Common myeloid progenitor, CD34-positive (primary cell): ENCODE measurements at regions not wholly inside any gene's neighbourhood (a gene's known extent, or its start where the extent isn't known, plus 50 kb on each side); places are given as distances from the start of the nearest gene placed in this dataset.

Experiments
- CTCF ChIA-PET: fragments of 350-600 bp; sonication (Branson Sonifier 250); formaldehyde crosslinking; loops from one replicate; lab custom pipeline; 2021; ENCODE audit warnings: antibody characterized with exemption; lab: Charles Lee
- POLR2A ChIA-PET: fragments of 350-600 bp; sonication (Branson Sonifier 250); formaldehyde crosslinking; loops from one replicate; lab custom pipeline; 2021; ENCODE audit warnings: antibody characterized with exemption; lab: Charles Lee
- DNase-seq, 3 donors: peaks; one replicate each; pipeline versions ENCODE4 v3.0.0 to v3.0.0-alpha.2; 2013
- H3K27ac ChIP-seq, 2 experiments: 1 replicate in 1 of 2; 2 replicates in 1 of 2; pipeline ENCODE4 v1.7.0; 2013; ENCODE audit warnings: inconsistent platforms in 2 of 2, low read length in 2 of 2, mild to moderate bottlenecking in 2 of 2, low read depth in 1 of 2, moderate library complexity in 1 of 2; ENCODE audit not compliant: severe bottlenecking in 2 of 2, insufficient read depth in 1 of 2, poor library complexity in 1 of 2
- H3K27me3 ChIP-seq, 5 experiments: replicated peaks in 2 of 5; 1 replicate in 3 of 5; 2 replicates in 2 of 5; pipeline versions ENCODE4 v1.6.1 to v1.7.0; 2013; ENCODE audit warnings: low read length in 4 of 5, mild to moderate bottlenecking in 2 of 5, moderate library complexity in 2 of 5, inconsistent platforms in 1 of 5; ENCODE audit not compliant: insufficient read depth in 5 of 5, control insufficient read depth in 4 of 5
- H3K36me3 ChIP-seq, 4 experiments: 1 replicate in 2 of 4; 2 replicates in 2 of 4; pipeline versions ENCODE4 v1.6.1 to v1.7.0; 2013; ENCODE audit warnings: low read length in 3 of 4, control low read depth in 1 of 4, mild to moderate bottlenecking in 1 of 4; ENCODE audit not compliant: control insufficient read depth in 4 of 4, insufficient read depth in 4 of 4
- H3K4me1 ChIP-seq, 4 experiments: 1 replicate in 3 of 4; 2 replicates in 1 of 4; pipeline versions ENCODE4 v1.6.1 to v1.7.1; 2013; ENCODE audit warnings: low read length in 3 of 4, mild to moderate bottlenecking in 3 of 4, control low read depth in 1 of 4, inconsistent platforms in 1 of 4, moderate library complexity in 1 of 4; ENCODE audit not compliant: control insufficient read depth in 4 of 4, insufficient read depth in 4 of 4; ENCODE audit errors: control extremely low read depth in 1 of 4
- H3K4me3 ChIP-seq, 7 experiments: 1 replicate in 4 of 7; 2 replicates in 3 of 7; pipeline versions ENCODE4 v1.5.1 to v1.7.0; 2013; ENCODE audit warnings: mild to moderate bottlenecking in 7 of 7, low read length in 6 of 7, moderate library complexity in 6 of 7, inconsistent platforms in 2 of 7, low read depth in 2 of 7, control low read depth in 1 of 7; ENCODE audit not compliant: insufficient read depth in 4 of 7, control insufficient read depth in 1 of 7; ENCODE audit errors: extremely low read depth in 1 of 7
- H3K9me3 ChIP-seq, 5 experiments: 1 replicate in 4 of 5; 2 replicates in 1 of 5; pipeline versions ENCODE4 v1.6.1 to v1.7.1; 2013; ENCODE audit warnings: low read length in 4 of 5, mild to moderate bottlenecking in 2 of 5, inconsistent platforms in 1 of 5, low read depth in 1 of 5, moderate library complexity in 1 of 5; ENCODE audit not compliant: control insufficient read depth in 4 of 5, insufficient read depth in 2 of 5; ENCODE audit errors: control extremely low read depth in 1 of 5
- WGBS: methylation state at CpG from one replicate; pipeline ENCODE4 v1.1.5; 2013; ENCODE audit not compliant: insufficient coverage; 5-methylcytosine and 5-hydroxymethylcytosine counted together

- POLR2A ChIA-PET = no interaction called here
- 86% methylated on average over 1 of the region's 1 CpG for WGBS
- no peak for DNase-seq
- no peak overlapping the region for H3K4me3 ChIP-seq
- no peaks in the 10 kb centered on the region for H3K9me3 ChIP-seq
- H3K4me1 ChIP-seq = no peaks in the 10 kb centered on the region
- no peaks in the 10 kb centered on the region for H3K27me3 ChIP-seq
- H3K27ac ChIP-seq = no peak overlapping the region
- CTCF ChIA-PET = no interaction called here
- no peaks in the 10 kb centered on the region for H3K36me3 ChIP-seq
These were observed 590.5 kb upstream of the RORB start for GRCh38 chr9:73906671-73907070.

DNA sequence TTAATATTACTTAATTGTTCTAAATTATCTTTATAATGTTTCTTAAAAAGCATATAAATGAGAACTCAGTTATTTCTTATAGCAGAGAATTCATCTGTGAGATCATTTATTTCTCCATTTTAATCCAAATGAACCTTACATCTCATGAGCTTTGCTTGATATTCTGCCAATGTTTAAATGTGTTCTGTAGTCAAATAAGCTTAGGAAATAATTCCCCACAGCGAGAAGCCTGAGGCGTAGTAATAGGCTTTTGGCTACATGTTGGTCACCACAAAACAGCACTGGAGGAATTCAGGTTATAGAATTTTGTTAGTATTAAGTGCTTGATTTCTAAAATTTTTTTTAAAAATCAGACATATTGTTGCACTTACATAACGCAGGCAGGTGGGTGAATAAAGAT lies 585.3 kb upstream of the RORB start:
- no peak for DNase-seq
- no peaks in the 10 kb centered on the region for H3K9me3 ChIP-seq
- no peak overlapping the region for H3K27ac ChIP-seq
- no peaks in the 10 kb centered on the region for H3K4me1 ChIP-seq
- peaks cover 0 to 2% (median 0%) of the 10 kb centered on the region in 5 experiments for H3K27me3 ChIP-seq
- no peak overlapping the region for H3K4me3 ChIP-seq
- POLR2A ChIA-PET = no interaction called here
- H3K36me3 ChIP-seq = no peaks in the 10 kb centered on the region
- CTCF ChIA-PET = no interaction called here
- 93% methylated on average over 2 of the region's 3 CpGs for WGBS

GRCh38 chr9:73916016-73916673 lies 581.0 kb upstream of the RORB start:
- Histone ChIP-seq H3K27me3 (peaks cover 0 to 2% (median 0%) of the 10 kb centered on the region in 5 experiments), H3K27ac (no peak overlapping the region), H3K4me3 (no peak overlapping the region), H3K36me3 (no peaks in the 10 kb centered on the region), H3K9me3 (no peaks in the 10 kb centered on the region), H3K4me1 (no peaks in the 10 kb centered on the region)
- CTCF ChIA-PET = no interaction called here
- 71% methylated on average over 4 of the region's 6 CpGs for WGBS
- peak in 1 of 3 donors; percentile 2 for DNase-seq
- POLR2A ChIA-PET = no interaction called here

DNA sequence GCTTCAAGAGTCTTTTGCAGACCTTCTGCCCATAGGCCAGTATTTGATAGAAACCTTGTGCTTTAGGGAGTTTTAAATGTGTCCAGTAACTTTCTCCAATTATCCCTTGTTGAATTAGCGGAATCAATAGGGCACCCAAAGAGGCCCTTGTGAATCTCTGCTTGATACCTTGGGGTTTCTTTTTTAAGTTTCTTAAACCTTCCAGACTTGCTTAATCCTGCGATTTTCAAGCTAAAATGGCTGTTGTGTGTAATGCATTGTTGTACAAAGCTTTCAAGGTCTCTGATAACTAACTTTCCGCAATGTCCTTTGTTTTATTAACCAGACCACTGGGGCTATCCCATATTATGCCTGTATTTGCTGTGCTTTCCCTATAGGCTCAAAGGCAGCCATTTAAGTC lies 577.4 kb upstream of the RORB start:
- CTCF ChIA-PET = no interaction called here
- H3K4me1 ChIP-seq = no peaks in the 10 kb centered on the region
- no CpG with 5 or more reads among the region's 3 CpGs for WGBS
- no peak overlapping the region for H3K27ac ChIP-seq
- H3K36me3 ChIP-seq = no peaks in the 10 kb centered on the region
- POLR2A ChIA-PET = no interaction called here
- H3K27me3 ChIP-seq = peaks cover 0 to 2% (median 0%) of the 10 kb centered on the region in 5 experiments
- no peak for DNase-seq
- H3K9me3 ChIP-seq = no peaks in the 10 kb centered on the region
- no peak overlapping the region for H3K4me3 ChIP-seq

DNA sequence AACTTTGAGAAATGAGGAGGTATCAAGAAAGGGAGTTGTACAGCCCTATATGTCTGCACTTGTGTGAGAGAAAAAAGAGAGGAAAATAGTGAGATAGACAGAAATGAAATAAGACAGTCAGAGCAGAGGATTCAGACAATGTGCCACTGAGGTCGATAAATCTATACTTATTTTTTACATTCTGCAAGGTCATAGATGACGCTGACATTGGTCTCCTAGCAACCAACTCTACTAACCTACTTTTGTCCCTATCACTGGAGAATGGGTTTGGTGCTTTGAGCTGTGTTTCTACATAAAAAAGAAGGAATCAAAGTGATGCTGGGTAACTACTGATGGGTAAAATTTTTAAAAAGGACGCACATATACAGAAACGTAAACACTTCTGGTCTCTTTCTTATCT lies 573.3 kb upstream of the RORB start:
- no peak for DNase-seq
- Histone ChIP-seq H3K27ac (no peak overlapping the region), H3K4me3 (no peak overlapping the region), H3K36me3 (no peaks in the 10 kb centered on the region), H3K27me3 (no peaks in the 10 kb centered on the region), H3K9me3 (no peaks in the 10 kb centered on the region), H3K4me1 (no peaks in the 10 kb centered on the region)
- POLR2A ChIA-PET = no interaction called here
- CTCF ChIA-PET = no interaction called here
- no CpG with 5 or more reads among the region's 4 CpGs for WGBS

- no peak overlapping the region for H3K27ac ChIP-seq
- no peaks in the 10 kb centered on the region for H3K36me3 ChIP-seq
- H3K9me3 ChIP-seq = no peaks in the 10 kb centered on the region
- ChIA-PET CTCF (no interaction called here), POLR2A (no interaction called here)
- DNase-seq = no peak
- no peaks in the 10 kb centered on the region for H3K27me3 ChIP-seq
- 89% methylated on average over 4 of the region's 4 CpGs for WGBS
- no peaks in the 10 kb centered on the region for H3K4me1 ChIP-seq
- no peak overlapping the region for H3K4me3 ChIP-seq
These were observed 546.0 kb upstream of the RORB start for GRCh38 chr9:73951147-73951546.

GRCh38 chr9:73962792-73963191 lies 534.3 kb upstream of the RORB start:
- CTCF ChIA-PET = no interaction called here
- no peaks in the 10 kb centered on the region for H3K27me3 ChIP-seq
- H3K9me3 ChIP-seq = no peaks in the 10 kb centered on the region
- H3K27ac ChIP-seq = no peak overlapping the region
- H3K4me1 ChIP-seq = no peaks in the 10 kb centered on the region
- no peaks in the 10 kb centered on the region for H3K36me3 ChIP-seq
- POLR2A ChIA-PET = no interaction called here
- WGBS = 78% methylated on average over 4 of the region's 4 CpGs
- no peak overlapping the region for H3K4me3 ChIP-seq
- no peak for DNase-seq
